SU-DHL-6 (cell line): ENCODE measurements at regions not wholly inside any gene's neighbourhood (a gene's known extent, or its start where the extent isn't known, plus 50 kb on each side); places are given as distances from the start of the nearest gene placed in this dataset.

ENCODE experiments used
- H2AFZ ChIP-seq: fragments of 200-600 bp; sonication (generic); 2 replicates; pipeline ENCODE4 v1.6.1; 2014; ENCODE audit warnings: low read depth, mild to moderate bottlenecking, moderate library complexity, mixed read lengths, antibody characterized with exemption, low read length; ENCODE audit not compliant: severe bottlenecking
- H3F3A ChIP-seq: fragments of 200-600 bp; shearing (Covaris generic); 2 replicates; pipeline ENCODE4 v1.6.0; 2016; ENCODE audit warnings: antibody characterized with exemption, mild to moderate bottlenecking; ENCODE audit not compliant: insufficient read depth
- H3K27ac ChIP-seq: fragments of 200-600 bp; sonication (generic); 2 replicates; pipeline ENCODE4 v1.5.1; 2016; ENCODE audit warnings: low read depth, mild to moderate bottlenecking, low read length, moderate library complexity, mixed read lengths
- H3K27me3 ChIP-seq: fragments of 200-600 bp; sonication (generic), shearing (Covaris generic); 2 replicates; pipeline ENCODE4 v1.6.0; 2014; ENCODE audit warnings: mild to moderate bottlenecking, low read length
- H3K36me3 ChIP-seq: fragments of 200-600 bp; sonication (generic); 2 replicates; pipeline ENCODE4 v1.6.1; 2014; ENCODE audit warnings: mild to moderate bottlenecking, low read length, mixed read lengths
- H3K4me2 ChIP-seq: fragments of 300-600, 200-600 bp; shearing (Covaris generic), sonication (generic); 2 replicates; pipeline ENCODE4 v1.6.0; 2014; ENCODE audit warnings: low read length, low read depth, mild to moderate bottlenecking; ENCODE audit not compliant: poor library complexity, severe bottlenecking
- H3K4me3 ChIP-seq: fragments of 200-600 bp; sonication (generic); 2 replicates; pipeline ENCODE4 v1.5.1; 2014; ENCODE audit warnings: antibody characterized with exemption, low read length, mild to moderate bottlenecking, mixed read lengths; ENCODE audit not compliant: insufficient read depth, poor library complexity, severe bottlenecking
- H3K79me2 ChIP-seq: fragments of 200-600 bp; sonication (generic); 2 replicates; pipeline ENCODE4 v1.6.1; 2014; ENCODE audit warnings: mild to moderate bottlenecking, low read length, moderate library complexity; ENCODE audit not compliant: insufficient read depth
- H3K9ac ChIP-seq: fragments of 200-600 bp; sonication (generic); 2 replicates; pipeline ENCODE4 v1.7.0; 2014; ENCODE audit warnings: mild to moderate bottlenecking, low read length
- H3K9me2 ChIP-seq: fragments of 200-600 bp; sonication (generic); replicated peaks from 2 replicates; pipeline ENCODE4 v1.6.1; 2014; ENCODE audit warnings: low read length; ENCODE audit not compliant: insufficient read depth
- H3K9me3 ChIP-seq: fragments of 200-600 bp; sonication (generic); 2 replicates; pipeline ENCODE4 v1.6.1; 2014; ENCODE audit warnings: low read length, mixed read lengths; ENCODE audit not compliant: insufficient read depth
- H4K20me1 ChIP-seq: fragments of 200-600 bp; sonication (generic); 2 replicates; pipeline ENCODE4 v1.6.1; 2014; ENCODE audit warnings: low read depth, mild to moderate bottlenecking, antibody characterized with exemption, low read length, moderate library complexity, mixed read lengths
- CTCF ChIP-seq: fragments of 200-600 bp; sonication (generic); IDR thresholded peaks from one replicate; pipeline ENCODE4 v1.5.1; 2017; ENCODE audit warnings: antibody characterized with exemption, mild to moderate bottlenecking, low read length, moderate library complexity; ENCODE audit not compliant: insufficient read depth, poor library complexity, severe bottlenecking
- EZH2phosphoT487 ChIP-seq: fragments of 200-600 bp; sonication (generic), shearing (Covaris generic); conservative IDR thresholded peaks from 2 replicates; pipeline ENCODE4 v1.6.1; 2018; ENCODE audit warnings: mild to moderate bottlenecking, antibody characterized with exemption, low read length, moderate library complexity, mixed read lengths

GRCh38 chr12:73240110-73240509, 967.9 kb downstream of the TRHDE start:
- Histone ChIP-seq H3K4me2 (no peak overlapping the region), H3K27ac (no peak overlapping the region), H3K4me3 (no peak overlapping the region), H4K20me1 (no peaks in the 10 kb centered on the region), H3K79me2 (no peaks in the 10 kb centered on the region), H3K9me2 (no peaks in the 10 kb centered on the region), H3F3A (no peaks in the 10 kb centered on the region), H2AFZ (no peak overlapping the region), H3K9ac (no peak overlapping the region), H3K9me3 (no peaks in the 10 kb centered on the region), H3K27me3 (no peaks in the 10 kb centered on the region), H3K36me3 (no peaks in the 10 kb centered on the region)
- TF ChIP-seq EZH2phosphoT487 (no peak), CTCF (no peak)

GRCh38 chr12:73262788-73263381, 990.7 kb downstream of the TRHDE start:
- no peaks in the 10 kb centered on the region for H3K9me3 ChIP-seq

GRCh38 chr12:73266206-73266605, 994.0 kb downstream of the TRHDE start:
- Histone ChIP-seq H3K27ac (no peak overlapping the region), H3K4me3 (no peak overlapping the region), H4K20me1 (no peaks in the 10 kb centered on the region), H2AFZ (no peak overlapping the region), H3K27me3 (no peaks in the 10 kb centered on the region), H3K79me2 (no peaks in the 10 kb centered on the region), H3K9ac (no peak overlapping the region), H3K9me3 (no peaks in the 10 kb centered on the region), H3K4me2 (no peak overlapping the region), H3F3A (no peaks in the 10 kb centered on the region), H3K36me3 (no peaks in the 10 kb centered on the region), H3K9me2 (no peaks in the 10 kb centered on the region)
- TF ChIP-seq CTCF (no peak), EZH2phosphoT487 (no peak)

More at GRCh38 chr12:73262788-73263381, 990.7 kb downstream of the TRHDE start:
- no peak overlapping the region for H3K4me2 ChIP-seq
- H3F3A ChIP-seq: no peaks in the 10 kb centered on the region
- no peaks in the 10 kb centered on the region for H3K79me2 ChIP-seq
- no peak overlapping the region for H3K27ac ChIP-seq
- no peak overlapping the region for H3K4me3 ChIP-seq
- no peaks in the 10 kb centered on the region for H3K9me2 ChIP-seq
- H4K20me1 ChIP-seq: no peaks in the 10 kb centered on the region
- H2AFZ ChIP-seq: no peak overlapping the region
- no peak overlapping the region for H3K9ac ChIP-seq
- no peaks in the 10 kb centered on the region for H3K36me3 ChIP-seq
- no peaks in the 10 kb centered on the region for H3K27me3 ChIP-seq
- TF ChIP-seq CTCF (no peak), EZH2phosphoT487 (no peak)
